ENCODE measurements at regions not wholly inside any gene's neighbourhood (a gene's known extent, or its start where the extent isn't known, plus 50 kb on each side); places are given as distances from the start of the nearest gene placed in this dataset.

DNA sequence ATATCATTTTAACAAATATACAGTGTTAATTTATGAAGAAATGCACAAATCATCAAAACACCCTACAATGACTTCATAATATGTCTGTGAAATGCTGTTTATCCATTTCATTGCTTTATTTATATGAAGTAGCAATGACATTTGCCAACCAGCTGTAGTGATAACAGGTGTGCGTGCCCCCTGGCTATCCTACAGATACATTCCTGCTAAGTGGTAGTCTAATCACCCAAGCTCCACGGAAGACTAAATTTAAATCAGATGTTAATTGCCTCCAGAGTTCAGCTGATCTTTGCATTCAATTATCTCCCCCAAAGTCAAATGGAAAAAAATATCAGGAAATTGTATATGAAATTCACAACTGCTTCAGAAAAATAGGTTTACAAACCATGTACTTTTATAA is 1164.2 kb upstream of the LRRN3 start:
- no peak for TF ChIP-seq CTCF (IDR thresholded peaks at IDR 0.05)

DNA sequence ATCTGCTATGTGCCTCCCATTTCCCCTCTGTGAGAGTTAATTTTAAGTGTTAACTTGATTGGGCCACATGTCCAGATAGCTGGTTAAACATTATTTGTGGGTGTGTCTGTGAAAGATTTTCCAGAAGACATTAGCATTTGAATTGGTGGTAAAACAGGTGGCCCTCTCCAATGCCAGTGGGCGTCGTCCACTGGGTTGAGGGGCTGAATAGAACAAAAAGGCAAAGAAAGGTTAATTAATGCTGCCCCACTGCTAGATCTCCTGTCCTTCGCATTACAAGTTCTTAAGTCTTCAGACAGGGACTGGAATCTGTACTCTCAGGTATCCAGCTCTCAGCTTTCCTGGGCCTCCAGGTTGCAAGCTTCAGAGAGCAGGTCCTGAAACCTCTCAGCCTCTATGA is 1160.9 kb upstream of the LRRN3 start:
- TF ChIP-seq CTCF (IDR thresholded peaks at IDR 0.05) = no peak

GRCh38 chr7:109939207-109939606 is 1151.7 kb upstream of the LRRN3 start:
- no peak for TF ChIP-seq CTCF (IDR thresholded peaks at IDR 0.05)

GRCh38 chr7:109945820-109946518 is 1145.0 kb upstream of the LRRN3 start:
- no peak for TF ChIP-seq CTCF (IDR thresholded peaks at IDR 0.05)

DNA sequence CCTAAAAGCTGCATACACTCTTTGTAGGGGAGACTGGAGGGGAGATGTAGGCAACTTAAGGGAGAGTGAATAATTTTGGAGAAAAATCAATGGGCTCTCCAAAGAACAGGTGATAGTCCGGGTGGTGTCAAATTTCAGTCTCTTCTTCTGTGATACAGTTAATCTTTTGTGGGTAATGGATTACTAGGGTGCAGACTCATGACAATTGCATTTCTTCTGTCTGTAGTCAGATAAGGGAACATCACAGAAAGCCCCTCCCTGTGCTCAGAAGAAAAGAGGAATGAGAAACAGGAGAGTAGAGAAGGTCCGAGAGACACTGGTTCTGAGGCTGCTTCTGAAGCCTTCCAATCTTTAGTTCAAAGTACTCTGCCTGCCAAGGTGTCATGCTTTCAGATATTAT is 1140.7 kb upstream of the LRRN3 start:
- no peak for TF ChIP-seq CTCF (IDR thresholded peaks at IDR 0.05)

- TF ChIP-seq CTCF (IDR thresholded peaks at IDR 0.05) = no peak
Observed at GRCh38 chr7:109950821-109951564, 1139.9 kb upstream of the LRRN3 start.

GRCh38 chr7:109951565-109951928 is 1139.4 kb upstream of the LRRN3 start:
- TF ChIP-seq CTCF (IDR thresholded peaks at IDR 0.05) = no peak

Data from LNCAP (cell line).